GM21360 (cell line): ENCODE measurements at regions not wholly inside any gene's neighbourhood (a gene's known extent, or its start where the extent isn't known, plus 50 kb on each side); places are given as distances from the start of the nearest gene placed in this dataset.
"Not testable (repeated sequence)": the region's sequence is repeated elsewhere in the genome, so short reads cannot be mapped to it uniquely, and the experiment has no call there.

Experiments
- ATAC-seq: cut with Tn5 transposase; IDR thresholded peaks from one replicate; pipeline ENCODE4 v1.9.1; 2021; ENCODE audit warnings: mild to moderate bottlenecking, moderate library complexity; ENCODE audit not compliant: unreplicated experiment

DNA sequence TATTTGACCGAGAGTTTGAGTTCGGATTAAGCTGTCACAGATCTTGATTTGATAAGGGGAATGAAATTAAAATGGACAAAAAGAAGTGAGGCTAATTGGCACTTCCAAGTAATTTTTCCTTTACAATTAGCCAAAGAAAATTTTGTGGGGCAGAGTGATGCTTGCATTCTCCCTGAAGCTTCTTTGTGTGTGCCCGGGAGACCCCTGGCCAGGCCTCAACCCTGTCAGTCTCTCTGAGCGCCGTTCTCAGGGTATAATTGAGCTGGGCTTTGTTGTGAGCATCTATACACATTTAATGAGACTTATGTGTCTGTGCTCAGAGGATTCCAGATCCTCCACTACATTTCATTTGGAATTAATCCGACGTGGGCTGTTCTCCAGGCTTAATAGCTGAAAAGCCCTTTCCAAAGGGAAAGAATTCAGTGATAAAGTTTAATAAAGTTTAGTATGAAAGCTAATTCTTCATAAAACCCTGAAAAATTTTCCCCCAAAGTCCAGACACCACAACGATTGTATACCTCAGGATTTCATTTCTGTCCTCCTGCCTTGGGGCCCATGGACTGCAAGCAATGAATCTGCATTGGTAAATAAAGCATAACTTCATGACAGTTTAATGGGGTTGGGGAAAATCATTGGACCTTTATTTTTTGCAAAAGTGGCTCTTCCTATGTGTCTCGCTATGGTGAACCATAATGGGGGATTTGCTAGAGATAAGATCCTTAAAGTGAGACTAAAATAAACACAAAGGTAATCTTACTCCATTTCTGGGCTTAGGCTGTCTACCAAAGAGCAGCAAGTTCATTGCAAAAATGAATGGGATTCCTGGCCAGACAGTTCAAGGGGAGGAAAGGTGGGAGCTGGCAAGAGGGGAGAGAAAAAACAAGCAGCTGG lies 292.6 kb downstream of the C12orf75 start:
- no peak for ATAC-seq

- no peak for ATAC-seq
Observed at GRCh38 chr12:105626653-105627052, 296.2 kb downstream of the C12orf75 start.

DNA sequence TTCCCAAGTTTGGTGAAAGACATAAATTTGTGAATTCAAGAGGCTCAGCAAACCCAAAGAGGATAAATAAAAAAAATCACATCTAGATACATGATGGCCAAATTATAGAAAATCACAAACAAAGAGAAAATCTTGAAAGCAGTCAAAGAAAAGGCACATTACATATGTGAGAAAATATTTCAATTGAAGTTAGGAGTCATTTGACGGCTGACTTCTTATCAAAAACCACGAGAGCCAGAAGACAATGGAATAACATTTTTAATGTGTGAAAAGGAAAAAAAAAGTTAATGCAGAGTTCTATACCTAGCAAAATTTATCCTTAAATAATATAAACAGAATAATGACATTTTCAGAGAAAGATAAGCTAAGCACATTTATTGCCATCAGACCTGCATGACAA lies 307.0 kb downstream of the C12orf75 start:
- ATAC-seq, result no peak

GRCh38 chr12:105640761-105641160 lies 310.3 kb downstream of the C12orf75 start:
- no peak for ATAC-seq

- no peak for ATAC-seq
Observed at GRCh38 chr12:105641749-105642148, 311.3 kb downstream of the C12orf75 start.

DNA sequence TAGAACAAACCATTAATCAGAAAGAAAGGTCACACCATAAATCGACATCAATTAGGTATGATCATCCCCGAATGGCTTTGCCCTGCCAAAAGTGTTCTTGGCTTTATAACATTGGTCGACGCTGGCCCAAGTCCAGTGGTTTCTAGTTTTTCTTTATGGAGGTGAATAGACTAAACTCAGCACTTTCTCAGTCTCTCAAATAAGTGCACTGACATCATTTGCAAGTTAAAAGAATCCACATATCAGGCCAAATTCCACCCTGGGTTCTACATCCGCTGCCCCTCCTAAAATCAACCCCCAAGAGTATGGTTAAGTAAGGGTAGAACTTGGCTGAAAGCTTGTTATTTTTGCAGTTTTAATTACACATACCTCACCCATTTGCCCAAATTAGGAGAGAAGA lies 314.3 kb downstream of the C12orf75 start:
- ATAC-seq, result no peak

GRCh38 chr12:105654606-105655005 lies 324.1 kb downstream of the C12orf75 start:
- ATAC-seq, result no peak

DNA sequence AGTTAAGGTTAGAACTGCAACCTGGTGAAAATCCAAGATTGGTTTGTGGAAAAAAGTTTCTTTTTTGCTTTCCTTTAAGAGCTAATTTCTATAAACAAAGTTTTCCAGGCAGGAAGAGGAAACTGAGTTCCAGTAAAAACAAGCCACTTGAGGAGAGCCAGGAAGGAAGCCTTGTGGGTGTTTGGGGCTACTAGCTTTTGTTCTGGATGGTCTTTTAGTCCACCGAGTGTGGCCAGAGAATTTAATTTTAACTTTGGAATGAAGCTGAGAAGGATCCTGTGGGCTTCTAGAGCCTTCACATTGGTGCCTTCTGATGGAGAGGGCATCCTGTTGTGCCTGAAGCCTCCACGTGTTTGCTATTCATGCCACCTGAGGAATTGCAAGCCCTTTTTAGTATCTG lies 327.9 kb downstream of the C12orf75 start:
- ATAC-seq, result no peak

DNA sequence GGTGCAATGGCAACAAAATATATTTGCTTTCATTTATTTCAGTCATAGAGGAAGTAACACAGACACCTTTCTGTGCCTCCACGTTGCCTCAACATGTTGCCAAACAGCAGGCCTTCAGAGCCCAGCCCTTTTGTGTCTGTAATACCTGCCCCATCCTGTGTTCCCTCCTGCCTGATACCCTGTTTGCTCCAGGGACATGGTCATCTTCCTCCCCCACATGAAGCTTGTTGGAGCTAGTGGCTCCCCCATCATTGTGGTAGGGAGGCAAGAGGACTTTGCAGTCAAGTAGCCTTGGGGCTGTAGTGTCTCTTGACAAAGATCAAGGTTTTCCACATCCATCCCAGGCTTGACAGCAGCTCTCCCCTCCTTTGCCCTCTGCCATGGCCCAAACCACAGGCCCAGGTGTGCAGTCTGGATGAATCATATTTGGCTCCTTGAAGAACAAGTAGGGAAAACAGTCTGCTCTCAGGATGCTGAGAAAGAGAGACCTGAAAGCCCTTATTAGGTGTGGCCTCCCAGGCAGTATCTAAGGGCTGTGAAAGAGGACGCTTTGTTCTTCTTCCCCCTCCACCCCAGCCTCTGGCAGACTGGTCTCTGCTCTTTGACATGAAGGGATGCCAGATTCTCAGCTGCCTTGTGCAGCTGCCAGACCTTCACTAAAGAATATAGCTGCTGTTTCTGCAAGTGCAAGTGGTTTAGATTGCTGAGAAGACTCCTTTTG lies 329.0 kb downstream of the C12orf75 start:
- ATAC-seq, result no peak

DNA sequence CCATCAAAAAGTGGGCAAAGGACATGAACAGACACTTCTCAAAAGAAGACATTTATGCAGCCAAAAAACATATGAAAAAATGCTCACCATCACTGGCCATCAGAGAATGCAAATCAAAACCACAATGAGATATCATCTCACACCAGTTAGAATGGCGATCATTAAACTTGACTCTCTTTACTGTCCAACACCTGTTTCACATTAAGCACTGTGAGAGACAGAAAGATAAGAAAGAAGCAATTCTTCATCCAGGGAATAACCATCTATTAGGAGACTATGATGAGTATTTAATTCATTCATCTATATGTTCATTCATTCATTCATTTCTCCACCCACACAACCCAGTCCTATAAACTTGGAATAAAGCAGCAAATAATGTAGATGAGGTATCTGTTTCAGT lies 334.3 kb downstream of the C12orf75 start:
- not testable (repeated sequence) for ATAC-seq

DNA sequence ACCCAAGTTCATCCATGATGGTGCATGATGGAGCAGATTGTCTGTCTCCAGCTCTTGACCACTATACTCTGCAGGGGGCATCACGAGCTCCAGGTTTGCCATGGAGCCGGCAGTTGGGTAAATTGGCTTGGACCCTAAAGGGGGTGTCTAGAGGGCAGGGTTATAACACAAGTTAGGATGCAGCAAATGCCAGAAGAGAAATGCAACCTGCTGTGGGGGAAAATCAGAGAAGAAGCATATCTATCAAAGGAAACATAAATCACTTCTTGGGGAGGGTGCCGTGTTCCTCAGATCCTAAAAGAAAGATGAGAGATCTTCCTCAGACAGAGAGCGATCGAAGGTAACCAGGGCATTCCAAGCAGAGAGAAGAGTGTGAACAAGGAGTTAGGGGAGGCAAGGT lies 334.9 kb downstream of the C12orf75 start:
- no peak for ATAC-seq

DNA sequence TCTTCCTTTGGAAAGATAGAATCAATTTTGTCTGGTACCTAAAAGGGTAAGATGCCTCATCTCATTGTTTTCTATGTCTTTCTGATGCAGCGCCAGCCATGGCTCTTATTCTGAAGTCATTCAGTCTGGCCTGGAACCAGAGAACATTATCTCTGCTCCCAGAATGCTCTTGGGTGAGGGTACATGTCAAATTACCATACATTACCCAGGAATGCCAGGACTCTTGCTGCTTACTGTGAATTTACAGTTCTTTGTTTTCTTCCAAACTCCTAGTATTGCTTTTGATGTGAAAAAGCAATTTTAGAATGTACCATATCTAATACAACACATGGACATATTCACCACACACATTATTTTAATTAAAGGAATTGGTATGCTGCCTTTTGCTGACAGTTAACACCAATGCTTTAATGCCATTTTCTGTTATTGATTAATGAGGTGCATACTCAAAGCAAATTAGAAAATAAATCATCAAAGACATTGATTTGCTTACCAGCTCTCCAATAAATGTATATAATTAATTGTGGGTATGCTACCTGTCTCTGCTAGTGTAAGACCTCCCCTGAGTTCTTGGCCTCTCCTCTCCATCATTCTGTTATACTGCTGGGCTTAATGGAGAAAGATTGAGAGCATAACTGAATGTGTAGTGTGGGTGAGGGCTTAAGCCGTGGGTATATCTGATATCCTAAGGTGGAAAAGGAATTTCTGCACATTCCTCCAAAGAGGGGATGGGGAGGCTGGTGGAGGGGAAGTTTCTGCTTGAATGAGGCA lies 337.7 kb downstream of the C12orf75 start:
- ATAC-seq, result no peak

GRCh38 chr12:105670672-105671071 lies 340.2 kb downstream of the C12orf75 start:
- ATAC-seq, result no peak

DNA sequence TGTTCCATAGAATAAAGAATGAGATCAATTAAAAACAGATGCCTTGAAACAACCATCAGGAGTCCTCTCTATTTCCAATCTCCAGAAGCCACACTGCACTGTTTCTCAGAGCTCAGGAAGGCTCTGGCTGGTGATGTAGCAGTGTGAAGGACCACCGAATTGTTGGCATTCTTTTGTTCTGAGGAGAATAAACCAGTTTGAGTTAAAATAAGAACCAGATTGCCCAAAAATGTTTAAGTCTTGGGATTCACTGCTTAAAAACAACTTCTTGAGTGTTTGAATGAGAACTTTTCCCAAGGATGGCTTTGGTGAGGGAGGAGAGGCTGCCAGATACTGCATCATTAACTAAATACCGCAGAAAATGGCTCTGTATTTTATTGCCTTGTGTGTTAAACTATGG lies 341.2 kb downstream of the C12orf75 start:
- no peak for ATAC-seq

- no peak for ATAC-seq
Observed at GRCh38 chr12:105672121-105672975, 341.9 kb downstream of the C12orf75 start.

DNA sequence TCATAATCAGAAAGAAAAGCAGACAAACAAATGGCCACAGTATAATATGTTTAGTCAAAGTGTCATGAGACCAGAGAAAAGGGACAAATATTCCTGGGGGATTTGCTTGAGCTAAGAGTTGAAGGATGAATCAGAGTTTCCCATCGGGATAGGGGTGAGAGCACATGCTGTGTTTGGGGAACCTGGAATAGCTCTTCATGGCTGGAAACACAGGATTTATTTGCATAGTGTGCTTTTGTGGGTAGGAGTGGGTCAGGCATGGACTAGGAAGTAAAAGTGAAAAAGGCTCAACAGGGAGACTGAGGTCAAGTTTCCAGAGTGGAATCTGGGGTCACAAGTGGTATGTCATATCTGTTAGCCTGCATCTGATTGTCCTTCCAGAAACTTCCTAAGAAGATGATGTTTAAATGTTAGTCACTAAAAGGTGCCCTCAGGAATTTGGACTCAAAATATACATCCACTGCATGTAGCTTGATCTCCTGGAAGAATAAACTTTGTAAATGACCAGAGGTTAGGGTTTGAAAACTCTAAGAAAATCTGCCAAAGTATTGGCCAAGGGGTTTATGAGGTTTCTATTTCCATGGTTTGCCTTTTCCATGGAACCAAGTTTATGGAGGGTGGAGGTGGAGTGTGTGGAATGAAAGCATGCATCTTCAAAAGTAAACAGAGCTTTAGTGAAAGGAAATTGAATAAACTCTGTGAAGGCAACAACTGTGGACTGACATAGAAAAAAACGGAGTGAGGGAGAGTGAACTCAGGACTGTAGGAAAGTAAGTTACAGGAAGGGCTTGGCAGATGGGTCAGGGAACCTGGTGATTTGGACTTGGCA lies 344.6 kb downstream of the C12orf75 start:
- ATAC-seq, result no peak

DNA sequence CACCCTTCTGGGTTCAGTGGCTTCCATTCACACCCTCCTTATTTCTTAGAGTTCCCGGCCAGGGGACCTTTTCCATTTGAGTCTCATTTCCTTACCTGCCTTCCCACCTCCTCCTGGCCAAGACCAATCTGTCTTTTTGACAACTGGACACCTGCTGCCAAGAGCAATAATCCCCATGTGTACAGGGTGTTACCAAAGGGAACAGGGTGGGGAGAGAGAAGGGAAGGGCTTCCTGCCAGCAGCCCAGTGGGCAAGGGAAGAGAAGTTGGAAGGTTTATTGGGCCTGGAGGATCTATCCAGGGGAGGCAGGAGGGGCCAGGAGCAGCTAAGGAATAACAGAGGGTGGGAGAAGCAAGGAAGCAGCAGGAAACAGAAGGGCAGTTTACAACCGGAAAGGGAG lies 346.2 kb downstream of the C12orf75 start:
- no peak for ATAC-seq

DNA sequence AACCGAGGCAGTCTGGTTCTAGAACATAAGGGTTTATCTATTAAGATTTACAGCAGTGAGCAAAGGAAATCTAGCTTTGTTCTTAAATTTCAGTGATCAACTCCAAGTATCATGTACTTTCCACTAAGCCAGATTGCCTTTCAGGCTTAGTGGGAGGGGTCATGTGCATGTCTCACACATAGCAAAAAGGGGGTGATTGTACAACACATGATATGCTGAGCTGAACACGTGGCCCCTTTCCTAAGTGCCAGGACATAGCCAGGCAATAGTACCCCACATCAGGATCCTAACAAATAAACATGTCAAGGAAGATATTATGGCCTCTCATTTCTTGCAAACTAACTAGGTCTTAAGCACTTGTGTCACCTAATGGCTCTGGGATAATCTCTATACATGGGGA lies 347.2 kb downstream of the C12orf75 start:
- no peak for ATAC-seq

GRCh38 chr12:105679982-105680381 lies 349.5 kb downstream of the C12orf75 start:
- ATAC-seq, result no peak

- ATAC-seq, result no peak
Observed at GRCh38 chr12:105681341-105681740, 350.9 kb downstream of the C12orf75 start.
